Mesendoderm (in vitro differentiated cells): ENCODE measurements at regions not wholly inside any gene's neighbourhood (a gene's known extent, or its start where the extent isn't known, plus 50 kb on each side); places are given as distances from the start of the nearest gene placed in this dataset.

Experiments used
- DNase-seq: peaks from one replicate; pipeline ENCODE4 v3.0.0; 2013
- H2AK5ac ChIP-seq: 2 replicates; pipeline ENCODE4 v1.6.1; 2013; ENCODE audit warnings: low read length, inconsistent platforms
- H2BK120ac ChIP-seq: 2 replicates; pipeline ENCODE4 v1.6.1; 2013; ENCODE audit warnings: low read depth, mild to moderate bottlenecking, low read length, moderate library complexity, mixed read lengths
- H2BK15ac ChIP-seq: replicated peaks from 2 replicates; pipeline ENCODE4 v1.6.1; 2013; ENCODE audit warnings: low read depth, mild to moderate bottlenecking, moderate library complexity
- H2BK5ac ChIP-seq: 2 replicates; pipeline ENCODE4 v1.6.1; 2013; ENCODE audit warnings: low read length, inconsistent platforms
- H3K18ac ChIP-seq: 2 replicates; pipeline ENCODE4 v1.6.1; 2013; ENCODE audit warnings: mild to moderate bottlenecking, low read length, mixed read lengths
- H3K23ac ChIP-seq: one replicate; pipeline ENCODE4 v1.6.1; 2013; ENCODE audit warnings: low read length
- H3K27ac ChIP-seq: 2 replicates; pipeline ENCODE4 v1.5.1; 2013; ENCODE audit warnings: low read depth, mild to moderate bottlenecking, inconsistent platforms, low read length, moderate library complexity
- H3K27me3 ChIP-seq: 2 replicates; pipeline ENCODE4 v1.6.1; 2013; ENCODE audit warnings: low read length, control low read depth, mild to moderate bottlenecking, inconsistent platforms; ENCODE audit not compliant: insufficient read depth, poor library complexity
- H3K36me3 ChIP-seq: 2 replicates; pipeline ENCODE4 v1.6.1; 2013; ENCODE audit warnings: low read length, inconsistent platforms; ENCODE audit not compliant: control insufficient read depth, insufficient read depth
- H3K4ac ChIP-seq: one replicate; pipeline ENCODE4 v1.6.1; 2013; ENCODE audit warnings: low read depth, mild to moderate bottlenecking, low read length, moderate library complexity
- H3K4me1 ChIP-seq: 2 replicates; pipeline ENCODE4 v1.6.1; 2013; ENCODE audit warnings: low read depth, low read length, inconsistent platforms; ENCODE audit not compliant: control insufficient read depth
- H3K4me2 ChIP-seq: 2 replicates; pipeline ENCODE4 v1.6.1; 2013; ENCODE audit warnings: low read length
- H3K4me3 ChIP-seq: 2 replicates; pipeline ENCODE4 v1.5.1; 2013; ENCODE audit warnings: mild to moderate bottlenecking, low read length
- H3K56ac ChIP-seq: one replicate; pipeline ENCODE4 v1.6.1; 2013; ENCODE audit warnings: low read length
- H3K79me1 ChIP-seq: 2 replicates; pipeline ENCODE4 v1.6.1; 2013; ENCODE audit warnings: low read length, inconsistent platforms
- H3K79me2 ChIP-seq: 2 replicates; pipeline ENCODE4 v1.6.1; 2013; ENCODE audit warnings: mild to moderate bottlenecking, low read length; ENCODE audit not compliant: control insufficient read depth, insufficient read depth
- H3K9ac ChIP-seq: 2 replicates; pipeline ENCODE4 v1.6.1; 2013; ENCODE audit warnings: low read length, inconsistent platforms
- H4K5ac ChIP-seq: one replicate; pipeline ENCODE4 v1.6.1; 2013; ENCODE audit warnings: low read length
- H4K8ac ChIP-seq: one replicate; pipeline ENCODE4 v1.6.1; 2013; ENCODE audit warnings: low read depth, mild to moderate bottlenecking, control low read depth, low read length, moderate library complexity
- WGBS: extraction: QIAGEN DNeasy Blood & Tissue Kit; methylation state at CpG from one replicate; pipeline ENCODE4 v1.1.7; 2013; ENCODE audit warnings: low lambda C conversion rate, missing lambda C conversion rate; ENCODE audit not compliant: insufficient coverage; ENCODE audit errors: extremely low coverage; 5-methylcytosine and 5-hydroxymethylcytosine counted together

- no peaks in the 10 kb centered on the region for H3K79me1 ChIP-seq
- no peak overlapping the region for H2BK5ac ChIP-seq
- H3K79me2 ChIP-seq: no peaks in the 10 kb centered on the region
- no peak overlapping the region for H2AK5ac ChIP-seq
- no peak overlapping the region for H3K56ac ChIP-seq
- no peaks in the 10 kb centered on the region for H3K4me1 ChIP-seq
- peak; percentile 79 for DNase-seq
- no peak overlapping the region for H3K4me3 ChIP-seq
- H3K4me2 ChIP-seq: no peak overlapping the region
- H3K23ac ChIP-seq: no peak overlapping the region
- H4K5ac ChIP-seq: no peak overlapping the region
- peak overlapping the region; percentile 12 for H3K9ac ChIP-seq
- H3K18ac ChIP-seq: peak overlapping the region; percentile 54
- no peak overlapping the region for H4K8ac ChIP-seq
- H3K27me3 ChIP-seq: no peaks in the 10 kb centered on the region
- H3K27ac ChIP-seq: no peak overlapping the region
- no peak overlapping the region for H2BK120ac ChIP-seq
- no peaks in the 10 kb centered on the region for H3K36me3 ChIP-seq
- H2BK15ac ChIP-seq: no peak overlapping the region
- H3K4ac ChIP-seq: peak overlapping the region; percentile 56
- no CpG with 5 or more reads among the region's 11 CpGs for WGBS
Measured at GRCh38 chr1:94599095-94599813, 57.7 kb upstream of the F3 start.

GRCh38 chr1:94597701-94598100 lies 56.1 kb upstream of the F3 start:
- no peak overlapping the region for H3K27ac ChIP-seq
- H3K4me2 ChIP-seq: no peak overlapping the region
- no peaks in the 10 kb centered on the region for H3K27me3 ChIP-seq
- H3K56ac ChIP-seq: no peak overlapping the region
- H2BK15ac ChIP-seq: no peak overlapping the region
- no peak overlapping the region for H3K4ac ChIP-seq
- no peak overlapping the region for H4K5ac ChIP-seq
- H2BK120ac ChIP-seq: no peak overlapping the region
- H3K23ac ChIP-seq: no peak overlapping the region
- WGBS: no CpG with 5 or more reads among the region's 3 CpGs
- no peak overlapping the region for H3K18ac ChIP-seq
- no peak overlapping the region for H3K9ac ChIP-seq
- no peaks in the 10 kb centered on the region for H3K79me1 ChIP-seq
- H3K36me3 ChIP-seq: no peaks in the 10 kb centered on the region
- H2BK5ac ChIP-seq: no peak overlapping the region
- no peak overlapping the region for H4K8ac ChIP-seq
- H3K4me1 ChIP-seq: no peaks in the 10 kb centered on the region
- H2AK5ac ChIP-seq: no peak overlapping the region
- no peak for DNase-seq
- no peak overlapping the region for H3K4me3 ChIP-seq
- no peaks in the 10 kb centered on the region for H3K79me2 ChIP-seq

GRCh38 chr1:94596260-94596659 lies 54.7 kb upstream of the F3 start:
- no peak overlapping the region for H3K9ac ChIP-seq
- no peak overlapping the region for H3K4me3 ChIP-seq
- no peak overlapping the region for H2BK120ac ChIP-seq

GRCh38 chr1:94595658-94596057 lies 54.1 kb upstream of the F3 start:
- H4K8ac ChIP-seq: no peak overlapping the region
- no peak overlapping the region for H3K27ac ChIP-seq
- H3K23ac ChIP-seq: no peak overlapping the region
- no peak overlapping the region for H2AK5ac ChIP-seq
- no peak overlapping the region for H3K56ac ChIP-seq
- no peak overlapping the region for H2BK5ac ChIP-seq
- no peaks in the 10 kb centered on the region for H3K36me3 ChIP-seq
- H3K27me3 ChIP-seq: no peaks in the 10 kb centered on the region
- no peak overlapping the region for H2BK15ac ChIP-seq
- H3K4me1 ChIP-seq: no peaks in the 10 kb centered on the region
- no peak overlapping the region for H3K4me2 ChIP-seq
- no peak overlapping the region for H3K4me3 ChIP-seq
- H3K79me2 ChIP-seq: no peaks in the 10 kb centered on the region
- H3K4ac ChIP-seq: no peak overlapping the region
- H3K79me1 ChIP-seq: no peaks in the 10 kb centered on the region
- H4K5ac ChIP-seq: no peak overlapping the region
- no peak overlapping the region for H3K18ac ChIP-seq
- no peak overlapping the region for H3K9ac ChIP-seq
- no peak overlapping the region for H2BK120ac ChIP-seq
- DNase-seq: no peak
- no CpG with 5 or more reads among the region's 5 CpGs for WGBS

More at GRCh38 chr1:94596260-94596659, 54.7 kb upstream of the F3 start:
- no peak overlapping the region for H2BK5ac ChIP-seq
- WGBS: no CpG with 5 or more reads among the region's 3 CpGs
- H2AK5ac ChIP-seq: no peak overlapping the region
- no peak overlapping the region for H3K56ac ChIP-seq
- no peak overlapping the region for H3K4me2 ChIP-seq
- no peaks in the 10 kb centered on the region for H3K36me3 ChIP-seq
- H4K5ac ChIP-seq: no peak overlapping the region
- peak; percentile 71 for DNase-seq
- H3K27ac ChIP-seq: no peak overlapping the region
- H3K4me1 ChIP-seq: no peaks in the 10 kb centered on the region
- H3K23ac ChIP-seq: no peak overlapping the region
- H3K27me3 ChIP-seq: no peaks in the 10 kb centered on the region
- no peak overlapping the region for H3K18ac ChIP-seq
- no peak overlapping the region for H4K8ac ChIP-seq
- H3K4ac ChIP-seq: no peak overlapping the region
- H3K79me2 ChIP-seq: no peaks in the 10 kb centered on the region
- H3K79me1 ChIP-seq: no peaks in the 10 kb centered on the region
- no peak overlapping the region for H2BK15ac ChIP-seq

GRCh38 chr1:94593611-94594010 lies 52.1 kb upstream of the F3 start:
- H3K79me2 ChIP-seq: no peaks in the 10 kb centered on the region
- H3K18ac ChIP-seq: no peak overlapping the region
- H2BK120ac ChIP-seq: no peak overlapping the region
- no peak overlapping the region for H2BK5ac ChIP-seq
- H3K27ac ChIP-seq: no peak overlapping the region
- no CpG with 5 or more reads among the region's 8 CpGs for WGBS
- H3K23ac ChIP-seq: no peak overlapping the region
- H3K4me2 ChIP-seq: no peak overlapping the region
- H3K4ac ChIP-seq: no peak overlapping the region
- no peak overlapping the region for H3K56ac ChIP-seq
- H3K4me1 ChIP-seq: no peaks in the 10 kb centered on the region
- no peak overlapping the region for H2AK5ac ChIP-seq
- no peak overlapping the region for H4K5ac ChIP-seq
- no peak overlapping the region for H4K8ac ChIP-seq
- no peak overlapping the region for H3K9ac ChIP-seq
- H3K4me3 ChIP-seq: no peak overlapping the region
- no peaks in the 10 kb centered on the region for H3K27me3 ChIP-seq
- no peak for DNase-seq
- no peaks in the 10 kb centered on the region for H3K36me3 ChIP-seq
- no peak overlapping the region for H2BK15ac ChIP-seq
- H3K79me1 ChIP-seq: no peaks in the 10 kb centered on the region

GRCh38 chr1:94592571-94592920 lies 51.0 kb upstream of the F3 start:
- Histone ChIP-seq H2BK15ac (no peak overlapping the region), H2BK5ac (no peak overlapping the region), H3K23ac (no peak overlapping the region), H3K36me3 (no peaks in the 10 kb centered on the region), H3K79me1 (no peaks in the 10 kb centered on the region), H3K79me2 (no peaks in the 10 kb centered on the region), H3K4me3 (no peak overlapping the region), H3K27me3 (no peaks in the 10 kb centered on the region), H4K5ac (no peak overlapping the region), H3K4ac (no peak overlapping the region), H3K4me2 (no peak overlapping the region), H3K9ac (no peak overlapping the region), H3K4me1 (no peaks in the 10 kb centered on the region), H2AK5ac (no peak overlapping the region), H3K56ac (no peak overlapping the region), H2BK120ac (no peak overlapping the region), H4K8ac (no peak overlapping the region), H3K27ac (peak overlapping the region; percentile 25), H3K18ac (no peak overlapping the region)
- no CpG with 5 or more reads among the region's 2 CpGs for WGBS
- no peak for DNase-seq
